Lung (tissue), 11 donors: ENCODE measurements at regions not wholly inside any gene's neighbourhood (a gene's known extent, or its start where the extent isn't known, plus 50 kb on each side); places are given as distances from the start of the nearest gene placed in this dataset.

Source experiments
- ATAC-seq: fragments of 200-7000 bp; cut with Tn5 transposase; one replicate; pipeline ENCODE4 v1.9.1; 2020; ENCODE audit warnings: moderate number of reproducible peaks; ENCODE audit not compliant: insufficient read depth, low FRiP score
- DNase-seq, 3 donors: peaks; one replicate each; pipeline ENCODE4 v3.0.0-alpha.2; 2013 to 2017
- H3K27ac ChIP-seq, 2 donors: one replicate each; pipeline ENCODE4 v1.5.1; 2013; ENCODE audit warnings: mild to moderate bottlenecking in 2 of 2, moderate library complexity in 2 of 2, control low read depth in 1 of 2, inconsistent platforms in 1 of 2, low read depth in 1 of 2, low read length in 1 of 2
- H3K27me3 ChIP-seq, 3 donors: one replicate each; pipeline ENCODE4 v1.5.1; 2013; ENCODE audit warnings: low read length in 2 of 3; ENCODE audit not compliant: control insufficient read depth in 3 of 3, insufficient read depth in 3 of 3
- H3K36me3 ChIP-seq, 4 donors: one replicate each; pipeline ENCODE4 v1.5.1; 2013; ENCODE audit warnings: low read length in 4 of 4, mild to moderate bottlenecking in 1 of 4, moderate library complexity in 1 of 4; ENCODE audit not compliant: control insufficient read depth in 4 of 4, insufficient read depth in 4 of 4
- H3K4me1 ChIP-seq, 5 donors: one replicate each; pipeline ENCODE4 v1.5.1; 2013; ENCODE audit warnings: low read length in 5 of 5, mild to moderate bottlenecking in 2 of 5, moderate library complexity in 1 of 5; ENCODE audit not compliant: control insufficient read depth in 5 of 5, insufficient read depth in 5 of 5
- H3K4me3 ChIP-seq: one replicate; pipeline ENCODE4 v1.5.1; 2013; ENCODE audit warnings: mild to moderate bottlenecking, control low read depth, moderate library complexity
- H3K9ac ChIP-seq, 2 donors: one replicate each; pipeline ENCODE4 v1.5.1; 2013; ENCODE audit warnings: low read length in 2 of 2, control low read depth in 1 of 2; ENCODE audit not compliant: insufficient read depth in 1 of 2
- H3K9me3 ChIP-seq, 4 donors: one replicate each; pipeline ENCODE4 v1.5.1; 2013; ENCODE audit warnings: low read length in 3 of 4, mild to moderate bottlenecking in 1 of 4, moderate library complexity in 1 of 4; ENCODE audit not compliant: control insufficient read depth in 4 of 4, insufficient read depth in 3 of 4
- WGBS, 2 donors: extraction: QIAGEN DNeasy Blood & Tissue Kit; methylation state at CpG; one replicate each; pipeline ENCODE4 v1.1.7; 2013; 5-methylcytosine and 5-hydroxymethylcytosine counted together
- TF ChIP-seq, protein P1 (sequence below): IDR thresholded peaks from 2 replicates; pipeline ENCODE4 v1.5.1; 2012; ENCODE audit warnings: mild to moderate bottlenecking; ENCODE audit errors: control extremely low read depth, extremely low read depth
- donor health status: control.
- donor health status: control.
- donor health status: Bipolar disorder and iron deficiency.
- donor health status: healthy.
- donor health status: DM: yes; HTN: yes; CAD: no.

DNA sequence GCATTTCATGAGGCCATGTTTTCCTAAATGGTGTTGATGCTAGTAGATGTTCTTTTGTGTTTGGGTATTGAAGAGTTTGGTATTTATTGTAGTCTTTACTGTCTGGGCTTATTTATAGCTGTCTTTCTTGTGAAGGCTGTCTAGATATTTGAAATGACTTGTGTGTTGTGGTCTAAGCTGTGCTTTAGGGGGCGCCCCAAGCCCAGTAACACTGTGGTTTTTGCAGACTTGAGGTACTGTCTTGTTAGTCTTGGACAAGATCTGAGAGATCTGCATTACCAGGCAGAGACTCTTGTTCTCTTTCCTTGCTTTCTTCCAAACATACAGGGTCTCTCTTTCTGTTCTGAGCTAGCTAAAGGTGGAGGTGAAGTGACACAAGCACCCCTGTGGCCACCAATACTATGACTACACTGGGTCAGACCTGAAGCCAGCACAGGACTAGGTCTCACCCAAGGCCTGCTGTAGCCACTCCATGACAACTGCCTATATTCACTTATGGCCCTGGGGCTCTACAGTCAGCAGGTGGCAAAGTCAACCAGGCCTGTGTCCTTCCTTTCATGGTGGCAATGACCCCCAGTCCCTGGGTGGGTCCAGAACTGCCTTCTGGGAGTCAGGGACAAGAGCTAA, 152.1 kb upstream of the TBC1D5 start:
- H3K4me3 ChIP-seq: no peak overlapping the region

DNA sequence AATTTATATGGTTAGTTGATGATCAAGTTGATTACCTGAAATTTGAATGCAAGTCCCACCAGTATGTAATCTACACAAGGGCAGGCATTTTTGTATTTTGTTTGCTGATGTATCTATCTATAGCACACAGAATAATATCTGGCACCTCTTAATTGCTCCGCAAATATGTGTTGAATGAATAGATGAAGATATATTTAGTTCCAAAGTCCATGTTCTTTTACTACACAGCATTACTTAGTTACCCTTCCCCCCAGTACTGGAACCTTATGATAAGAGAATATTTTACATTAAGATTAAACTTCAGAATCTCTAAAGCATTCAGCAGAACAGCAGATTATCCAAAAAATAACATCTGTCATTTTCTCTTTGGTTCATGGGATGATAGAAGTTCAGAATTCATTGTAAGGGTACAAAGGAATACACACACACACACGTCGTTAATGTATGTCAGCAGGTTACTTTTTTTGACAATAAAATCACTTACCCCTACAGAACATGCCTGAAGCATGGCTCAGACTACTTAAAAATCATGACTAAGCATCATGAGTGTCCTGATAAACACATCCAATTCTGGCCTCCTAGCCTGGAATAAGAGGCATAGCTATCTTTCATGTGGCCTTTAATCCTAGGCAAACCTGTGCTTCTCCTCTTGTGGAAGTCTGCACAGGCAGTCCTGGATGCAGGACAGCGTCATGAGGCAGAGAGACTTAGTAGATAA, 148.9 kb upstream of the TBC1D5 start:
- DNase-seq: no peak
- no peak for ATAC-seq

More for the DNA sequence above, 152.1 kb upstream of the TBC1D5 start:
- Histone ChIP-seq H3K27me3 (no peaks in the 10 kb centered on the region), H3K27ac (no peak overlapping the region), H3K4me1 (no peaks in the 10 kb centered on the region), H3K36me3 (no peaks in the 10 kb centered on the region), H3K9me3 (peaks cover 0 to 3% (median 0%) of the 10 kb centered on the region in 4 donors), H3K9ac (no peak overlapping the region)
- DNase-seq (peak; percentile 25 to 48 (median 41)), ATAC-seq (no peak)
- WGBS, 2 donors: 40 to 56% methylated on average over 1 of the region's 1 CpG
- TF ChIP-seq, protein P1, sequence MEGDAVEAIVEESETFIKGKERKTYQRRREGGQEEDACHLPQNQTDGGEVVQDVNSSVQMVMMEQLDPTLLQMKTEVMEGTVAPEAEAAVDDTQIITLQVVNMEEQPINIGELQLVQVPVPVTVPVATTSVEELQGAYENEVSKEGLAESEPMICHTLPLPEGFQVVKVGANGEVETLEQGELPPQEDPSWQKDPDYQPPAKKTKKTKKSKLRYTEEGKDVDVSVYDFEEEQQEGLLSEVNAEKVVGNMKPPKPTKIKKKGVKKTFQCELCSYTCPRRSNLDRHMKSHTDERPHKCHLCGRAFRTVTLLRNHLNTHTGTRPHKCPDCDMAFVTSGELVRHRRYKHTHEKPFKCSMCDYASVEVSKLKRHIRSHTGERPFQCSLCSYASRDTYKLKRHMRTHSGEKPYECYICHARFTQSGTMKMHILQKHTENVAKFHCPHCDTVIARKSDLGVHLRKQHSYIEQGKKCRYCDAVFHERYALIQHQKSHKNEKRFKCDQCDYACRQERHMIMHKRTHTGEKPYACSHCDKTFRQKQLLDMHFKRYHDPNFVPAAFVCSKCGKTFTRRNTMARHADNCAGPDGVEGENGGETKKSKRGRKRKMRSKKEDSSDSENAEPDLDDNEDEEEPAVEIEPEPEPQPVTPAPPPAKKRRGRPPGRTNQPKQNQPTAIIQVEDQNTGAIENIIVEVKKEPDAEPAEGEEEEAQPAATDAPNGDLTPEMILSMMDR: peak; percentile 10

DNA sequence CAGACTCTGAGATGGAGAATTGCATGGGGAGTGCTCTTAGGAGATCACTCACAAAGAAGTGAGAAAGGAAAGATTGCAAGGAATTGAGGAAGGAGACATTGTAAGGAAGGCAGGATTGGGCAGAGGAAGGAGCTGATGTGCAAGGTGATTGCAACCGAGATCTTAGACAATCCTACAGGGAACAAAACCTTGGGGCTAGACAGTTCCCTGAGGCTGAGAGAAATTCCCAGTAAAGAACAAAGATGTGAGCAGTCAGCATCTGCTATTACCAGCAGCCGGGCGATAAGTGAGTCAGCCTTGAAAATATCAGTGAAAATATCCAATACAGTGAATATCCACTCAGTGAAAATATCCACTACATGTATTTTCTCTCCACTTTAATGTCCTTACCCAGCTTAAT, 143.6 kb upstream of the TBC1D5 start:
- Histone ChIP-seq H3K36me3 (no peaks in the 10 kb centered on the region), H3K4me1 (no peaks in the 10 kb centered on the region), H3K27me3 (no peaks in the 10 kb centered on the region), H3K9me3 (no peaks in the 10 kb centered on the region), H3K4me3 (no peak overlapping the region), H3K9ac (no peak overlapping the region), H3K27ac (no peak overlapping the region)
- TF ChIP-seq, protein P1: no peak
- WGBS, 2 donors: 91 to 95% methylated on average over 3 of the region's 3 CpGs
- ATAC-seq: no peak
- DNase-seq: no peak

More for the DNA sequence above, 148.9 kb upstream of the TBC1D5 start:
- H3K9ac ChIP-seq: no peak overlapping the region
- TF ChIP-seq, protein P1: no peak
- H3K4me3 ChIP-seq: no peak overlapping the region
- 91 to 95% methylated on average over 4 of the region's 4 CpGs for WGBS, 2 donors
- H3K4me1 ChIP-seq: no peaks in the 10 kb centered on the region
- no peak overlapping the region for H3K27ac ChIP-seq
- H3K36me3 ChIP-seq: no peaks in the 10 kb centered on the region
- no peaks in the 10 kb centered on the region for H3K27me3 ChIP-seq
- peaks cover 0 to 3% (median 0%) of the 10 kb centered on the region in 4 donors for H3K9me3 ChIP-seq
